Dendritic cell treated with granulocyte-macrophage colony-stimulating factor and Interleukin-4, amounts not matched to agents 40 ng/mL and 50 ng/mL, for 4 days (primary cell): ENCODE measurements at regions not wholly inside any gene's neighbourhood (a gene's known extent, or its start where the extent isn't known, plus 50 kb on each side); places are given as distances from the start of the nearest gene placed in this dataset.

Source experiments
- H3K27ac Mint-ChIP-seq: one replicate; pipeline ENCODE4 v1.8.0; 2022; ENCODE audit warnings: mild to moderate bottlenecking, mixed read lengths
- H3K27me3 Mint-ChIP-seq: one replicate; pipeline ENCODE4 v1.8.0; 2022; ENCODE audit warnings: mild to moderate bottlenecking, mixed read lengths
- H3K36me3 Mint-ChIP-seq: one replicate; pipeline ENCODE4 v1.8.0; 2022; ENCODE audit warnings: low read depth, mixed read lengths
- H3K4me1 Mint-ChIP-seq: one replicate; pipeline ENCODE4 v1.8.0; 2022; ENCODE audit warnings: low read depth, mixed read lengths
- H3K4me3 Mint-ChIP-seq: one replicate; pipeline ENCODE4 v1.8.0; 2022; ENCODE audit warnings: mild to moderate bottlenecking, moderate library complexity, mixed read lengths
- H3K9me3 Mint-ChIP-seq: one replicate; pipeline ENCODE4 v1.8.0; 2022; ENCODE audit warnings: mixed read lengths
- intact Hi-C: fragments of 100-400 bp; cut with micrococcal nuclease; formaldehyde crosslinking; loops from one replicate; pipeline ENCODE4 v1.15.0; 2022

DNA sequence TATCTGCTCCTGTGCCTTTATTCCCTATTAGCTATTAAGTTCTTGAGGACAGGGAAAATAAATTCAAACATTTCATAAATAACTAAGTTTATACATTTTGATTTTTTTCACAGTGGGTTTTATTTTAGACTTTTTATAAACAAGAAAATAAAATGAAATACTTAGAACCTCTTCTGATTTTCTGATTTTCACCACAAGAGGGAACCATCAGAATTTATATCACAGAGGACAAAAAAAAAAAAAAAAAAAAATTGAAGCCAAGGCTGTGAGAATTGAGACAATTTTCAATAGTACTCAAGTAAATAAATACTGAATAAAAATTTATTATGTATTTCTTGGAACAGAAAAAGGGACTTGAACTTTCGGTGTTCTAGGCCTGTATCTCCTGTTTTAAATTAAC is 288.1 kb downstream of the SH3BGRL start:
- Mint-ChIP-seq H3K27ac (no peak overlapping the region), H3K36me3 (no peaks in the 10 kb centered on the region), H3K4me3 (no peak overlapping the region), H3K9me3 (no peaks in the 10 kb centered on the region), H3K4me1 (no peaks in the 10 kb centered on the region), H3K27me3 (no peaks in the 10 kb centered on the region)
- intact Hi-C loops = no loop called here

DNA sequence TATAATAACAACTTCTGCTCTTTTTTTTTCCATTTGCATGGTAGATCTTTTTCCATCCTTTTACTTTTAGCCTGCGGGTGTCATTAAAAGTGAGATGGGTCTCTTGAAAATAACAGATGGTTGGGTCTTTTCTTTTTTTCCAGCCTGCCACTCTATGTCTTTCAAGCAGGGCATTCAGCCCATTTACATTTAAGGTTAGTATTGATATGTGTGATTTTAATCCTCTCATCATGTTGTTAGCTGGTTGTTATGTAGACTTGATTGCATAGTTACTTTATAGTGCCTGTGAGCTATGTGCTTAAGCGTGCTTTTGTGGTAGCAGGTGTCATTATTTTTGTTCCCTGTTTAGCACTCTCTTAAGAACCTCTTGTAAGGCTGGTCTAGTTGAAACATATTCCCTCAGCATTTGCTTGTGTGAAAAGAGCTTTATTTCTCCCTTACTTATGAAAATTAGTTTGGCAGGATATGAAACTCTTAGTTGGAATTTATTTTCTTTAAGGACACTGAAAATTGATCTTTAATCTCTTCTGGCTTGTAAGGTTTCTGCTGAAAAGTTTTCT is 326.1 kb downstream of the SH3BGRL start:
- intact Hi-C loops = no loop called here
- no peaks in the 10 kb centered on the region for H3K36me3 Mint-ChIP-seq
- H3K27ac Mint-ChIP-seq = no peak overlapping the region
- no peaks in the 10 kb centered on the region for H3K4me1 Mint-ChIP-seq
- H3K27me3 Mint-ChIP-seq = no peaks in the 10 kb centered on the region
- peaks cover 12% of the 10 kb centered on the region for H3K9me3 Mint-ChIP-seq
- H3K4me3 Mint-ChIP-seq = no peak overlapping the region

DNA sequence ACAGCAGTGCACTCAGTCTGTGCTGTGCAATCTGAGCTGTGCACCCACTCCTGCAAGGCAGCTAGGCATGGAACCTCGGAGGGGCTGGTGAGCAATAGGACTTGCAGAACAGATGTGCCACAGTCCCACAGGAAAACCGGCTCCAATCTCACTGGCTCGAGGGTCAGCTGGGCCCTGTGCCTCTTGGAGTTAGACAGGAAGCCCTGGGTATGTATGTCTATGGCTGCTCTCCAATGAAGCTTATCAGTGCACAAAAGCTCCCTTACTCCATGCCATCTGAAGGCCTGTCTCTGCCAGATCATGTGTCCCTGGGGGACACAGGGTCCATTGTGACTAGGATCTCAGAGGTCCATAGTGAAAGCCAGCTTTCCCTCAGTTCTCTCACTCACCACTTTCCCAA is 335.8 kb downstream of the SH3BGRL start:
- Mint-ChIP-seq H3K9me3 (peaks cover 46% of the 10 kb centered on the region), H3K4me1 (no peaks in the 10 kb centered on the region), H3K27me3 (no peaks in the 10 kb centered on the region), H3K36me3 (no peaks in the 10 kb centered on the region), H3K4me3 (no peak overlapping the region), H3K27ac (no peak overlapping the region)
- intact Hi-C loops = no loop called here

DNA sequence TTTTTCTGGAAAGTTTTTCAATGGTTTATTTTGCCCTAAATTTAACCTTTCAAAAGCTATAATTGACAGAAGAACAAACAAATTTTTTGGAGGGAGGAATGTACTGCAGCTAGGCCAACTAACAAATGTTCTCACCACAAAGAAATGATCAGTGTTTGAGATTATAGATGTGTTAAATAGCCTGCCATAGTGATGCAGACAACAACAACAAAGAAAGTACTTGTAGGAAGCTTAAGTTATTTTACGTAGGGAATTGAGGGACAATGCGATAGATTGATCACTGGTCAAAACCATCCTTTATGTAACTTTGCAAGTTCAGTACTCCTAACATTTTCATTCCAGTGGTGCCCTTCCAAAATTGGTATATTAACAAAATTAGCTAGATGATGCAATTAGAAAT is 340.4 kb downstream of the SH3BGRL start:
- H3K27ac Mint-ChIP-seq = no peak overlapping the region
- peaks cover 33% of the 10 kb centered on the region for H3K9me3 Mint-ChIP-seq
- no peaks in the 10 kb centered on the region for H3K36me3 Mint-ChIP-seq
- no peaks in the 10 kb centered on the region for H3K4me1 Mint-ChIP-seq
- H3K4me3 Mint-ChIP-seq = no peak overlapping the region
- no peaks in the 10 kb centered on the region for H3K27me3 Mint-ChIP-seq
- intact Hi-C loops = no loop called here

DNA sequence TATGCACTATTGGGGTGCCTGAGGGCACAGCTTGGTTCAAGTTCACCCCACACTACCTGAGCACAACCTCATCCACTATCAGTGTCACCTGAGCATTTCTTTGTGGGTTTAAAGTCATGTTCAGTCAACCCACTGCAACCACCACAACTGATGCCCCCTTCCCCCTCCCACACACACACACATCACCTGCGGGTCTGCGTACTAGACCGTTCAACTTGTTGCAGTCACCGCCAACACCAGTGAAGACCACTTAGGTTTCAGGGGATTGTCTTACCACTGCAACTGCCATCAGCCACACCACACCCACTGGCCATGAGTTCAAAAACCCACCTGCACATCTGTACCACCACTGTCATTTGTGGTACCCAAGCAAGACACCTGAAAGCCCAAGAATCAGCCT is 355.0 kb downstream of the SH3BGRL start:
- Mint-ChIP-seq H3K36me3 (no peaks in the 10 kb centered on the region), H3K27me3 (no peaks in the 10 kb centered on the region), H3K9me3 (no peaks in the 10 kb centered on the region), H3K4me3 (no peak overlapping the region), H3K27ac (no peak overlapping the region), H3K4me1 (no peaks in the 10 kb centered on the region)
- intact Hi-C loops = no loop called here

DNA sequence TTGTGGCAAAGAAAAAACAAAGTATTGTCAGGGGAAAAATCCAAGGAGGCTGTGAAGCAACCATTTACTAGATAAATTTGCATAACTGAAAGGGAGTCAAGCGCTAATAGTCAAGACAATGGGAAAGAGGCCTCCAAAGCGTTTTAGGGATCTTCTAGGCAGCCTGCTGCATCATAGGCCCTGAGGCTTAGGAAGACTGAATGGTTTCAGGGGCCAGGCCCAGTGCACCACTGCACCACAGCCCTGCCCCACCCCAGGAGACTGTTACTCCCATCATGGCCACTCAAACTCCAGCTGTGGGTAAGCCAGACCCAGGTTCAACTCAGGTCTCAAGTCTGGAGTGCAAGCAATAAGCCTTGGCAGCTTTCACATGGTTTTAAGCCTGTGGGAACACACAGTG is 362.9 kb downstream of the SH3BGRL start:
- Mint-ChIP-seq H3K9me3 (no peaks in the 10 kb centered on the region), H3K4me1 (no peaks in the 10 kb centered on the region), H3K27me3 (no peaks in the 10 kb centered on the region), H3K36me3 (no peaks in the 10 kb centered on the region), H3K4me3 (no peak overlapping the region), H3K27ac (no peak overlapping the region)
- intact Hi-C loops = no loop called here

DNA sequence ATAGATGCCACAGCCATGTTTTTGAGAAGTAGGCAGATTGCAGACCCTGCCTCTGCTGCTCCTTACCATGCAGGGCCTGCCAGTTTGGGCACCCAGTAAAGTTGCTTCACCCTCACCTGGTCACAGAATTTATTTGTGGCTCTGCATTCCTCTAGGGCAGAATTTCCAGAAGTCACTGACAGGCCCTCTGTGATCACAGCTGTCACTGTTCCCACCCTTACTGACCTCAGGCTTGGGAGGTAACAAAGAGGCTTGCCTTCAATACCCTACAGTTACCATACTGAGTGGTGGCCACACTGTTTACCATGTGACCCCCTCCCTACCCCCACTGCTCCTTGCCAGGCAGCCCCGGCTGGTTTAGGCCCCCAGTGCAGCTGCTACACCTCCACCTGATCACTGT is 375.1 kb downstream of the SH3BGRL start:
- Mint-ChIP-seq H3K4me3 (no peak overlapping the region), H3K27ac (no peak overlapping the region), H3K9me3 (peaks cover 9% of the 10 kb centered on the region), H3K27me3 (no peaks in the 10 kb centered on the region), H3K4me1 (no peaks in the 10 kb centered on the region), H3K36me3 (no peaks in the 10 kb centered on the region)
- intact Hi-C loops = no loop called here

DNA sequence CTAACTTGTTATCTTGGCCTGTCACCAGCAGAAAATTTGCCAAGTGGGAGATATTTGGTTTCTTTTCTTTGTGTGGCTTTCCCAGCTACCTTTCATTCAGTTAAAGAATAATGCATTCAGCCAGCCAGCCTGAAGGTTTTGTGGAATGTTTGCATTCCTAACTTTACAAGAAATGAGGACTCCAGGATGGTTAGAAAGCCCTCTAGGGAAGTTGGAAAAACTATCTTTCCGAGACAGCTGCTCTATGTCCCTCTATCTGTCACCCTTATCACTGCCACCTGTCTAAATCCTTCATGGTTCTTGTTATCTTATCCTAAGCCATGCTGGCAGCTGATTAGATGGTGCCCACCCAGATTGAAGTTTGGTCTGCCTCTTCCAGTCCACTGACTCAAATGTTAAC is 384.2 kb downstream of the SH3BGRL start:
- Mint-ChIP-seq H3K36me3 (no peaks in the 10 kb centered on the region), H3K4me3 (no peak overlapping the region), H3K27me3 (no peaks in the 10 kb centered on the region), H3K27ac (no peak overlapping the region), H3K9me3 (no peaks in the 10 kb centered on the region), H3K4me1 (no peaks in the 10 kb centered on the region)
- intact Hi-C loops = no loop called here

DNA sequence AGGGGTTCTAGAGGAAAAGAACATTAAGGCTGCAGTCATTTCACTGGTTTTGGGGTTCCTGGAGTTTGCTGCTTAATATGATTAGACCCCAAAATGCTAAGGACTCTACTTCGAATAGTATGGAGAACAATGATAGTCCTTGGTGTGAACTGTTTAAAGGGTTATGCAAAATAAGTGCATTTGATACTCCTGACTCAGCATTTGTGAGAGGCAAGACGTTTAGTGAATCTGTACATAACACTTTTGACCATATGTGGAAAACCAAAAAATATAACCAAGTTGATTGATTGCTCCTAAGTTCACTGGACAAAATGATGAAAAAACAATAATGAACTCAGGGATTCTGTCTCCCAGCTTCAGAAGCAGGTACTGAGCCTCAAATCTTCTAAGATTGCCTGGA is 414.1 kb downstream of the SH3BGRL start:
- no peaks in the 10 kb centered on the region for H3K4me1 Mint-ChIP-seq
- no peaks in the 10 kb centered on the region for H3K36me3 Mint-ChIP-seq
- no peak overlapping the region for H3K27ac Mint-ChIP-seq
- intact Hi-C loops = no loop called here
- H3K27me3 Mint-ChIP-seq = no peaks in the 10 kb centered on the region
- no peak overlapping the region for H3K4me3 Mint-ChIP-seq
- H3K9me3 Mint-ChIP-seq = peaks cover 7% of the 10 kb centered on the region

DNA sequence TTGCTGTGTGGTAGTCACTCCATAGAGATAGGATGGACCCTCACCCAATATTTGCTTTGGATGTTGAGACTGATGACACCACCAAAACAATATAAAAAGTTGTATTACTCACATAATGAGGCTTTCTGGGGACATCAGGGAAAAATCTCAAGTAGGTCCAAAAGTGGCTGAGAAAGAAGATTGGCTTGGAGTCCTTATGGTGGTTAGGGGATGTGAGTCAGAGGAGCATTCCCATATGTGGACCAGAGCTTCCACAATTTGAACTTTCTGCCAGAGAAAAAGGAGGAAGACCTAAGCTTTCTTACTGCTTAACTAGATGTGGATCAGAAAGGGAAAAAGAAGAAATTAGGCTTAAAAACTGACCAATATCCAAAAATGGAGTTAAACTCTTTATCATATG is 460.5 kb downstream of the SH3BGRL start:
- intact Hi-C loops = no loop called here
- Mint-ChIP-seq H3K36me3 (no peaks in the 10 kb centered on the region), H3K27ac (no peak overlapping the region), H3K4me1 (no peaks in the 10 kb centered on the region), H3K9me3 (no peaks in the 10 kb centered on the region), H3K4me3 (no peak overlapping the region), H3K27me3 (no peaks in the 10 kb centered on the region)

DNA sequence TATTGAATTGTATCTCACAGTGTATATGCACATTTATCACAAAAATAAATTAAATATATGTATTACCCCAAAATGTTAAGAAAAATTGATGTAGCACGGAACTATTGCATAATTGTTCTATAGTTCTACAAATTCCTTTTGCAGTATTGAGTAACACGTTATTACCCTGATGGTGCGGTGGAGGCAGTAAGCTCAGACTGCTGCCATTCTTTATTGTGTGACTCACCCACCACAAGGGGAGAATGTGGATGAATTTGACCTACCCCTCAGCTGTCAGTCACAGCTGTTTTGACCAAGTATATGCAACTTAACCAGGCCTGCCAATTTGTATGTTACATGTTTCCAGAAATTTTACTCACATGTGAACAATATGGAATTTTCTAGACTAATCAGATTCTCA is 506.6 kb downstream of the SH3BGRL start:
- intact Hi-C loops = no loop called here

DNA sequence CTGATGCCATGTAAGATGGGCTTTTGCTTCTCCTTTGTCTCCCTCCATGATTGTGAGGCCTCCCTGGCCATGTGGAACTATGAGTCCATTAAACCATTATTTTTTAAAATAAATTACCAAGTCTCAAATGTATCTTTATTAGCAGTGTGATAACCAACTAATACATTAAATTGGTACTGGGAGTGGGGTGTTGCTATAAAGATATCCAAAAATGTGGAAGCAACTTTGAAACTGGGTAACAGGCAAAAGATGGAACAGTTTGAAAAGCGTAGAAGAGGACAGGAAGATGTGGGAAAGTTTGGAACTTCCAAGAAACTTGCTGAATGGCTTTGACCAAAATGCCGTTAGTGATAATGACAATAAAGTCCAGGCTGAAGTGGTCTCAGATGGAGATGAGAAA is 526.7 kb downstream of the SH3BGRL start:
- H3K4me3 Mint-ChIP-seq = no peak overlapping the region
- H3K27me3 Mint-ChIP-seq = no peaks in the 10 kb centered on the region
- no peaks in the 10 kb centered on the region for H3K36me3 Mint-ChIP-seq
- H3K4me1 Mint-ChIP-seq = no peaks in the 10 kb centered on the region
- no peak overlapping the region for H3K27ac Mint-ChIP-seq
- H3K9me3 Mint-ChIP-seq = peaks cover 57% of the 10 kb centered on the region
- intact Hi-C loops = no loop called here

More for the DNA sequence above, 506.6 kb downstream of the SH3BGRL start:
- Mint-ChIP-seq H3K27ac (no peak overlapping the region), H3K4me3 (no peak overlapping the region), H3K4me1 (no peaks in the 10 kb centered on the region), H3K9me3 (no peaks in the 10 kb centered on the region), H3K27me3 (no peaks in the 10 kb centered on the region), H3K36me3 (no peaks in the 10 kb centered on the region)

DNA sequence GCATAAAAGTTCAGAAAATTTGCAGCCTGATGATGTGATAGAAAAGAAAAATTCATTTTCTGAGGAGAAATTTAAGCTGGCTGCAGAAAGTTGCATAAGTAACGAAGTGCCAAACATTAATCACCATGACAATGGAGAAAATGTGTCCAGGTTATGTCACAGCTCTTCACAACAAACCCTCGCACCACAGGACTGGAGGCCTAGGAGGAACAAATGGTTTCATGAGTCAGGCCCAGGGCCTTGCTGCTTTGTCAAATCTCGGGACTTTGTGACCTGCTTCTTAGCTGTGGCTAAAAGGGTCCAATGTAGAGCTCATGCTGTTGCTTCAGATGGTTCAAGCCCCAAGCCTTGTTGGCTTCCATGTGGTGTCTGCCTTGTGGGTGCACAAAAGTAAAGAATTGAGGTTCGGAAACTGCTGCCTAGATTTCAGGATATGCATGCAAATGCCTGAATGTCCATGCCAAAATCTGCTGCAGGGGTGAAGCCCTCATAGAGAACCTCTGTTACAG is 527.4 kb downstream of the SH3BGRL start:
- Mint-ChIP-seq H3K9me3 (peaks cover 57% of the 10 kb centered on the region), H3K36me3 (no peaks in the 10 kb centered on the region), H3K27ac (no peak overlapping the region), H3K27me3 (no peaks in the 10 kb centered on the region), H3K4me3 (no peak overlapping the region), H3K4me1 (no peaks in the 10 kb centered on the region)
- intact Hi-C loops = no loop called here

DNA sequence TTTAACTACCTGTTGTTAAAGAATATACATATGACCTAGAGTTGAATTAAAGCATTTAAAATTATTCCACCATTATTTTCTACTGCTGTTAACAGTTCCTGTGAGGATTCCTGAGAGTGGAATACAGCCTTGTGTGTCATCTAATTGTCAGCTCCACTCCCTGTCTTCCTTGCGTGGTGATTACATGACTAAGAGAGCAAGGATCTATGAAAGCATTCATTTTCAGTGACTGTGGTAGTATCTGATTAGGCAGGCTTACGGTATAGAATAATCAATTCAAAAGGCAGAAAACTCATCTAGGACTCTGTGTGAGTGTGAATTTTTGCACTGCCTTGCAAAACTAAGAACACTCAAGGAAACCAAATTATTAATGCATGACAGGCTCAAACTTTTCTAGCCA is 577.8 kb downstream of the SH3BGRL start:
- Mint-ChIP-seq H3K27ac (no peak overlapping the region), H3K4me3 (no peak overlapping the region), H3K4me1 (no peaks in the 10 kb centered on the region), H3K27me3 (no peaks in the 10 kb centered on the region), H3K36me3 (no peaks in the 10 kb centered on the region), H3K9me3 (no peaks in the 10 kb centered on the region)
- intact Hi-C loops = no loop called here

DNA sequence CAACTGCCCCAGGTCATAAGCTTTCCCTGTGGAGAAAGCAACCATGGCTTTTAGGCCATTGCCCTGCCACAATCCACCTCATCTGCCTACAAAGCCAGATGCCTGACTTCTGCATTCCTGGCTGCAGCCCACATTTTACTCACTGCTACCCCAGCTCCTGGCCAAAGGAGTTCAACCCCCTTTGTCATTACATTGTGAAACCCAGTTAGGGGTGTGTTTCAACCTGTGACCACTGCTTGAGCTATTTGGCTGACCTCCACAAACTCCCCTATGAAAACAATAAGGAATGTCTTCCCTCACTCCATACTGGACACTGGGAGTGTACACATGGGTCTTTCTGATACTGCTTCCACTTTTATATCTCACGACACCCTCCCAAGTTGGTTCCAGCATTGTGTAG is 589.2 kb downstream of the SH3BGRL start:
- intact Hi-C loops = no loop called here
- Mint-ChIP-seq H3K4me3 (no peak overlapping the region), H3K4me1 (no peaks in the 10 kb centered on the region), H3K36me3 (no peaks in the 10 kb centered on the region), H3K27ac (no peak overlapping the region), H3K9me3 (peaks cover 48% of the 10 kb centered on the region), H3K27me3 (no peaks in the 10 kb centered on the region)
